COLO668 (cell line): ENCODE measurements at regions not wholly inside any gene's neighbourhood (a gene's known extent, or its start where the extent isn't known, plus 50 kb on each side); places are given as distances from the start of the nearest gene placed in this dataset.
"Not testable (repeated sequence)": the region's sequence is repeated elsewhere in the genome, so short reads cannot be mapped to it uniquely, and the experiment has no call there.

ENCODE experiments used
- DNase-seq: peaks from one replicate; lab custom pipeline; 2025; ENCODE audit not compliant: unreplicated experiment; lab: John Stamatoyannopoulos, UW

DNA sequence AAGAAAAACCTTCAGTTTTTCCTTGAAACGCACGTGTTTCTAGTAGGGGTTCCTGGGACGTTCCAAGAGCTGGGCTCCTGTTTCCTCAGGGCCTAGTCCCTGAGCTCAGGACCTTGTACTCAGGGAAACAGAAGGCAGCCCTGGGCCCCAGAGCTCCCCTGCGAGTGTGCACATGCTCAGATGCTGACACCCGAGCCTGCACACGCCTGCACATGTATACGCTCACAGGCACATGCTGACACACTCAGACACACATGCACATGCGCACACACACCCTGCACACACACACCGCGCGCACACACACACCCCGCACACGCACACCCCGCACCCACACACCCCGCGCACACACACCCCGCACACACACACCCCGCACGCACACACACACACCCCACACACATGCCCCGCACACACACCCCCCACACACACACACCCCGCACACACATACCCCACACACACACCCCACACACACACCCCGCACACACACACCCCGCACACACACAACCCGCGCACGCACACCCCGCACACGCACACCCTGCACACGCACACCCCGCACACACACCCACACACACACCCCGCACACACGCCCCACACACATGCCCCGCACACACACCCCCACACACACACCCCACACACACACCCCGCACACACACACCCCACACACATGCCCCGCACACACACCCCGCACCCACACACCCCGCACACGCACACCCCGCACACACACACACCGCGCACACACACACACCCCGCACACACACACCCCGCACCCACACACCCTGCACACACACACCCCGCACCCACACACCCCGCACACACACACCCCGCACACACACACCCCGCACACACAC, 52.2 kb downstream of the CALML3 start:
- no peak for DNase-seq

DNA sequence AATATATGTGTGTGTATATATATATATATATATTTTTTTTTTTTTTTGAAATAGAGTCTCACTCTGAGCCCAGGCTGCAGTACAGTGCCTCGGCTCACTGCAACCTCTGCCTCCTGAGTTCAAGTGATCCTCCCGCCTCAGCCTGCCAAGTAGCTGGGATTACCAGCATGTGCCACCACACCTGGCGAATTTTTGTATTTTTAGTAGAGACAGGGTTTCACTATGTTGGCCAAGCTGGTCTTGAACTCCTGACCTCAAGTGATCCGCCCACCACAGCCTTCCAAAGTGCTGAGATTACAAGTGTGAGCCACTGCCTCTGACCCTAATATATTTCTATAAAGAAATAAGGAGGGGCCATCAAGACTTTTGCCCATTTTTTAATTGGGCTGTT, 55.3 kb downstream of the CALML3 start:
- DNase-seq = not testable (repeated sequence)

DNA sequence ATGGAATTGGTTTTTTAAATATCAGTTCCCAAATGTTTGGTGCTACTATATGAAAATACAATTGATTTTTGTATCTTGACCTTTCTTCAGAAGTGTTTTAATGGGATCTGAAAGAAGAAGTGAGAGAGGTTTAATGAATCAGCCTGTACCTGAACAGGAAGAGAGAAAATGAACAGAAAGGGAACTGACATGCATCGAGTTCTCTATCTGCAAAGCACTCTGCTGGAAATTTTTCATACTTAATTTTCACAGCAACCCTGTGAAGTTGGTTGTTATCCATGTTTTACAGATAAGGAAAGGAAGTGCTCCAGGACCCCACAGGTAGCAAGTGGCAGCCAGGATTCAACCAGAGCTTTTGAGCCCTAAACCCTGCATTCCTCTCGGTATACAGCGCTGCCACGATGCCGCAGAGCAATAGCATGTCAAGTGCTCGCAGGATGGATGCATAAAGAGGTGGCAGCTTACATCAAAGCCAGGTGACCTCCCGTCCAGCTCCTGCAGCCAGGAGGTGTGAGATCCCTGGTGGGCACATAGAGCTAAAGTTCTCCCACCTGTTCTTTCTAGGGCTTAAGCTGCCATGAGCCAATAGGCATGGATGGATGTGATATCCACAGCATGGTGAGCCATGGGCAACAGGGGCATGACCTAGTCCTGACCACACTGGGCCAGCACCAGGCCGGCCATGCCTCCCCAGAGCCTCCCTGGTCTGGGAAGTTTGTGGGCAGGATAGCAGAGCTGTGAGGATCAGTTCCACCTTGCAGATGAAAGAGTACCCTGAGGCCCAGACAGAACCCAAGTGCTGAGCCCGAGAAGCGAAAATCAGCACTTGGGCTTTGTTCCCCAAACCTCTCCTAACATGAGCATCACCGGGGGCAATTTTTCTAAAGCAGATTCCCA, 57.2 kb downstream of the CALML3 start:
- no peak for DNase-seq

DNA sequence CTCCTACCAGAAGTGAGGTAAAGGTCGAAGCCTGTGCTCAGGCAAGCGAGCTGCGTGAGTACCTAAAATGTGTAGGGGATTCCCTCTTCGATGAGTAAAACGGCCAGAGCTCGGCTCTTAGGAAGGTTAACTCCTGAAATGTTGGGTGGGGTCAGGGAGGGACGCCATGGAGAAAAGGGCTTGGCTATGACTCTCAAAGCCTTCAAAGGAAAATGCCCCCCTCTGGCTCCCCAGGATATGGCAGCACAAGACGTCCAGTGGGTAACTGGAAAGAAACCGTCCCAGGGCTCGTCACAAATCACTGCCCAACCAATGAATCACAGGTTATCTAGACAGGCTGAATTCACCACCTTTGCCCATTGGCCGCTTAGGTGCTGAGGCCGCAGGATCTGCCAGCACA, 58.0 kb downstream of the CALML3 start:
- no peak for DNase-seq

DNA sequence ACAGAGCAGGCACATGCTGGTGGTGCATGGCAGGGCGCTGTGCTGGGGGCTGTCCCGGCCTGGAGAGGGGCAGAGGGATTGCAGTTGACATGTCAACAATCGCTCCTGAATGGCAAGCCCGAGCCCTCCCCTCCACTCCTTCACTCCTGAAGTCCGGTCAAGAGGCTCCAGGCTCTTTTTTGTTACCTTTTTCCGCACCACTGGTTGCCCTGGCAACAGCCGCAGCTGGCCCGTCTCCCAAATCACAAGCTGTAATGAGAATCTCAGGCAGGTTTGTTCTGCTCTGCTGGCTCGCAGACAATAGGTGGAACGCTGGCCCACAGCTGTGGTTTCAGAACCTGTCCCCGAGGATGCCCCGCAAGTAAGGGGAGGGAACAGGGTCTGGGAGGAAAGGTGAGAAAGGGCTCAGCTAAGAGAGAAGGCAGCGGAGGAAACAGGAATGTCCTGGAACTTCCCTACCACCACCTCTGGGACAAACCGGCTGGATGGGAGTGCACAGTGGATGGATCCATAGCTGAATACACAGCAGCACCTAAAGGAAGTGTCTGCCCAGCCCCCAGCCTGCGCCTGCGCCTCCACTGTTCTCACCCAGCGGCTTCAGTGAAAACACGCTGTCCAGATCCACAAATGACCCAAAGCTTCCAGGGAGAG, 58.9 kb downstream of the CALML3 start:
- peak; percentile 93 for DNase-seq

DNA sequence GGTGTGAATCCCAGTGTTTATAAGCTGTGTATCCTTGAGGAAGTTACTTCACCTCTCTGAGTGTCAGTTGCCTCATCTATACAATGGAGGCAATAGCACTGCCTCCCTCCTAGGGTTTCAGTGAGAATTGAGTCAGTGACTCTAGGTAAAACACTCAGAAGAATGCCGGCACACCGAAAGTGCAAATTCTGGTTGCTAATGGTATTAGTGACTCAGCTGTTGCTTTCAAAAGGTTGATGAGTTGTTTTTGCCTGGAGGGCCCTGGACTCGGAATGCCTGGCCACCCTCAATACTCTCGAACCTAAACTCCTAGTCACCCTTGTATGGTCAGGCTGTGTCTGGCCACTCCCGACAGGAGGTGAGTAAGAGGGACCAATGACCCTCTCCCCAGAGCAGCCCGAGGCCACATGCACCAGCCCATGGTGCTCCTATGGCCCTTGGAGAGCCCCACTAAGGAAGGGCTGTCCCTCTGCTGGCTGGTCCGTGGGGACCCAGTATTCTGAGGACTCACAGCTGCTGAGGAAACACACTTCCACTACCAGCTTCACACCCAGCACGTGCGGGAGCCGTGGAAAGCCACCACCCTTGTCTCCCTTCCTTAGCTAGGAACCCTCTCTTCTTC, 60.2 kb downstream of the CALML3 start:
- peak; percentile 45 for DNase-seq

DNA sequence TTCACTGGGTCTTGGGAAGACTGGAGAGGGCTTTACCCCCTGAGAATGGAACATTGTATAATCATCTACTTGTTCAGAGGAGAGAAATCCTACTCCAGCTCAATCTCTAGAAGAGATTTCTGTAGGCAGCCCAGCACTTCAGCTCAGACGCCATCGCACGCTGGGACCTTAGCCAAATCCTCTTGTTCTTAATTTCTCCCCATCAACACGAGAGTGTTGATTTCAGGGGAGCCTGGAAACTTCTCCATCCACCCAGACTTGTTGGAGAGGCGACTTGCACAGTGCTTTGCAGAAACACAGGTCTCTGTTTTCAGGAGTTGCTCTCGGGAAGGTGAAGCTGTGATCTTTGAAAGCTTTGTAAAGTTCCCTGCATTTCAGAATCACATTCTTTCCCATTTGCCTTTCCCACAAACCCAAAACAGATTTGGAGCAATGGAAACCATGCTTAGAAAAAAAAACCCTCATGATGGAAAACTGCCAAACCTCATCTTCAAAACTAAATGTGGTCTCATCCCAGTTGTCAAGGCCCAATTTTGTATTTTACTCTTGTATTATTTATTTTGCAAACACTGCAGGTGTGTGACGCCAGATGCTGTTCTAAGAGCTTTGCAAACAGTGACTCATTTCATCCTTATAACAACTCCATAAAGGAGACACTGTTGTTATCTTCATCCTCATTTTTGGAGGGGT, 60.9 kb downstream of the CALML3 start:
- peak; percentile 45 for DNase-seq

DNA sequence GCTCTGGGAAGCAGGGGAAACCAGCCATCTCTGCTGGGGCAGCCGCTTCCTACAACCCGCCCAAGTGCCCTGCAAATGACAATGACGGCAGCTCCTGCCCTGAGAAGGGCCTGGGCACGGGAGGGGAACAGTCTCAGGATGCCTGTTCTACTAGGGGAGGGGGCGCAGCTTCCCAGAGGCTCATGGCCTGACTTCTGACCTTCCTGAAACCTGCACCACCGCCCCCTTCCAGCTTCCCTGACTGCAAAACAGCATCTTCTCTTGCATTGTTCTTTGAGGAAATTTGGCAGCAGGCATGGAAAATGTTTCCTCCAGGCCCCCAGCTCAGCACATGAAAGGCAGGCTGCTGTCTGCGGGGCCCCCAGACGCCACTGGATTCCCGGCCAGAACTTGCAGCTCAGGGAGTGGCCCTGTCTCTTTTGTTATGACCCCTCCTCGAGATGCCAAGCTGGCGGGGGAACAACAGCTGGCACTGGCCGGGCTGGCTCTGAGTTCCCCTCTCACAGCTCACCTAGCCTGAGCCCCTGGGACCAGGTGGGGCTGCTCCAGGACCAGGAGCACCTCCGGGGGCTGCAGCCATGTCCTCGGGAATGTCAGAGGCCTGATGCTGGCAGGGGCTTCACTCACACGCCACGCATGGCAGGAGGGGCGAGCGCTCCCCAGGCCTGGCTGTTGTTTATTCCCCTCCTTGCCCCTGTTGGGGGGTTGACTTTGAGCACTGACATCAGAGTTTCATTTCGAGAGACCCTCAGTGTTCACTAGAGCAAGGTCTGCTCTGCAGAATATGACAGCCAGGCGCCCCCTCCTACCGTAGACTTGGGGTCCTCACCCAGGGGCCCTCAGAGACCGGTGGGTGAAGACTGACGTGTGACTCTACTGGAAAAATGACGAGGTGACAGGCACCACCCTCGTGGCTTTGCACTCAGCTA, 62.7 kb downstream of the CALML3 start:
- DNase-seq = no peak

DNA sequence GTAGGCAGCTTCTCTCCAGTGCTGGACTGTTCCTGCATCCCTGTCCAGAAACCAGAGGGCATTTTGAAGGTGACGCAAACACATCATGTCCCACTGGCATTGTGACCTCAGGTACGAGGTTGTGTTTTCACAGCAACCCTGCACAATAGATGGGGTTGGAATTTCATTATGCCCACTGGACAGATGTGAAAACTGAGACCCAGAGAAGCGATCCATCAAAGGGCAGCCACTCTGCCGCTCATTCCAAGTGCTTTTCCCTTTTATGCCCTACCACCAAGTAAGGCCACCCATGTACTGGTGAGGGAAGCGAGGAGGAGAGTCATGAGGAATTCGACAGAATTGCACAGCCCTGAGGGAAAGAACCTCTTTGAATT, 63.3 kb downstream of the CALML3 start:
- DNase-seq = no peak

DNA sequence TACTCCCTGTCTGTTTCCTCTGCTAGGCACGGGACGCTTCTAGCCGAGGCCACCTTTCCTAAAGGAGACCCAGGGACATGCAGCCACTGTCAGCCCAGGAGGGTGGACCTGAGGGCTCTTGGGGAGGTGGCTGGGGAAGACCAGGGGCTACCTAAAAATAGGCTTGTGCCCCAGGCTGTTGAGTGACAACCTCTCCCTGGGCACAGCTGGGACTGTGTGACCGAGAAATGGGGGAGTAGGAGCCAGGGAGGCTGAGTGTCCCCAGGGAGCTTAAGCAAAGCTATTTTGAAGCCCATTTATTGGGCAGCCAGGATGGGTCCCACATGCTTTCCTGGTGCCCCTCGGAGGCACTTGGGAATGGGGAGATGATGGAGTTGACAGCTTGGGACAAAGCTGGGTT, 63.8 kb downstream of the CALML3 start:
- no peak for DNase-seq
